SK-N-MC (cell line): ENCODE measurements at regions not wholly inside any gene's neighbourhood (a gene's known extent, or its start where the extent isn't known, plus 50 kb on each side); places are given as distances from the start of the nearest gene placed in this dataset.

Experiments
- EZH2 ChIP-seq: fragments of 200-600 bp; sonication (generic); IDR thresholded peaks from one replicate; pipeline ENCODE4 v1.6.1; 2017; ENCODE audit warnings: antibody characterized with exemption
- FOXP2 ChIP-seq: optimal IDR thresholded peaks from 2 replicates; pipeline ENCODE3; 2011; ENCODE audit warnings: mild to moderate bottlenecking, moderate library complexity; ENCODE audit not compliant: insufficient read depth; ENCODE audit errors: extremely low read length, control extremely low read depth
- POLR2AphosphoS5 ChIP-seq: IDR thresholded peaks from 2 replicates; pipeline ENCODE4 v1.6.1; 2012; ENCODE audit warnings: mild to moderate bottlenecking, low read depth, low read length, borderline replicate concordance

DNA sequence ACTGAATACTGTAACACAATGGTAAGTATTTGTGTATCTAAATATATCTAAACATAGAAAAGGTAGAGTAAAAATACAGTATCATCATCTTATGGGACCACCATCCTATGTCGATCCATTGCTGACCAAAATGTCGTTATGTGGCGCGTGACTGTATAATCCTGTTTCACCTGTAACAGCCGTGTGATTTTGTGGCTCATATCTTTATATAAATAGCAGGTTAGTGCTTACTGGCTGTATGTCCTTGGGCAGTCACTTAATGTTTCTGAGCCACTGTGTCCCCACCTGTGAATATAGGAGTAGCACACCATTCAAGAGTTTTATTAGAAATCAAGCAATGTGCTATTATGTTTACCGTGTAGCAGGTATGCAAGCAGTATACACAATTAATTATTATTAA lies 226.2 kb upstream of the FAT1 start:
- TF ChIP-seq EZH2: no peak
- no peak for TF ChIP-seq POLR2AphosphoS5
- TF ChIP-seq FOXP2: no peak
